Suppressor macrophage (primary cell): ENCODE measurements at regions not wholly inside any gene's neighbourhood (a gene's known extent, or its start where the extent isn't known, plus 50 kb on each side); places are given as distances from the start of the nearest gene placed in this dataset.

Experiments
- DNase-seq, 4 experiments: peaks; one replicate each; pipeline ENCODE4 v3.0.0-alpha.2; 2020 to 2022

DNA sequence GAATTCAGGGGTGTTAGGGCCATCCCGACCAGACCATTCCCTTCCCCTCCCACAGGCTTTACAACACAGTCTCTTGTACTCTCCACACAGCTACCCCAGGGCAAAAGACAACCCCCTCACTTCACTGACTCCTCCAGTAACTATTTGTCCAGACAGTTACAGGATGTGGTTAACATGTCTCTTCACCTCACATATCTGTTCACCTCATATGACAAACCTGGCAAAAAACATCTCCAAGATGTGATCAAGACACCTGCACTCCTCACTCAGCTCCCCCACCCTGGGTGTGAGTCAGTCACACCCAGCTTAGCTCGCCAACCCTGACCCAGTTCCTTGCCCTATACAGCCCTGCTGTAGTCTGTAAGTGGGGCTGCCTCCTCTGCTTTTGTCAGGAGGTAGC, 490.5 kb upstream of the CHRM3 start:
- DNase-seq: no peak

DNA sequence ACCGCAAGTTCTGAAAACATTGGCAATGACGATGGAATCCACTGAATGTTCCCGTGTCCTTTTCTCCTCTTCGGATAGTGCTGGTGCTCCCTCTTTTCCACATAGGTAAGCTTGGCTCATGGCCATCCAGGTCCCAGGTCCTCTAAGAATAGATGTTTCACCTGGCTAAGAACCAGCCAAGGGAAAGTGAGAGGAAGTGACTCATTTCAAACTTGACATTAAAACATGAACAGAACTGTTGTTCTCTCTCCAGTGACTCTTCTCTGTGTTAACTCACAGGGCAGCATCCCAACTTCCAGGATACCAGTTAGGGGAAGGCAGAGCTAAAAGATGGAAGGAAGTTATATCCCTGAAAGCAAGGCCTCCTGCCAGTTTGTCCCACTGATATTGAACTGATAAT, 493.8 kb upstream of the CHRM3 start:
- DNase-seq: no peak

GRCh38 chr1:238861342-238862066, 524.9 kb upstream of the CHRM3 start:
- DNase-seq: no peak

DNA sequence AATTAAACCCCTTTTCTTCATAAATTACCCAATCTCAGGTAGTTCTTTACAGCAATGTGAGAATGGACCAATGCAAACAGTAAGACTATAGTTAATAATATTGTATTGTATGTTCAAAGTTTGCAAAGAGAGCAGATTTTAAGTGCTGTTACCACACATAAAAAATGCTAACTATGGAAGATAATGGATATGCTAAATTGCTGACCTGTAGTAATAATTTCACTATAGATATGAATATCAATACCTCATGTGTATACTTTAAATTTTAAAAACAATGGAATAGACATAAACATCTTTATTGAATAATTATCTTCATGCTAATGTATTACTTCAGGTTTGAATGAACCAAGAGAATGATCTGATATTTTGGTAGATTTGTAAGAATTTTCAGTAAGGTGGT, 552.4 kb upstream of the CHRM3 start:
- no peak for DNase-seq

- no peak for DNase-seq
Measured at GRCh38 chr1:238832106-238832505, 554.3 kb upstream of the CHRM3 start.

GRCh38 chr1:238830036-238830611, 556.2 kb upstream of the CHRM3 start:
- DNase-seq: no peak

DNA sequence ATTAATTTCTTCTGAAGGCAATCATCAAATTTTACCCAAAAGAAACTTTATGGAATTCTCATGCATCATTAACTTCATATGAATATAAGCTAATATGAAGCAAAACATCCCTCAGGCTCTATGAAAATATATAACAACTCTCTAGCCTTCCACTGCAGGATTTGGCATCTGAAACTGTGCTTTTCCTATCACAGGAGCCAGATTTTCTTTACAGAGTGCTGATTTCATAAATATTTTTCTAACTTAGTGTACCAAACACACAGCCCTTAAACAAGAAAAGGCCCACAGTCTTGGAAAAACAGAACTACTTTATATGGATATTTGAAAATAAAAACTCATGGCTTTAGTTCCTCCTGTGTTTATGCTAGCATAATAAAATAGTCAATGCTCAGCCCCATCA, 559.5 kb upstream of the CHRM3 start:
- no peak for DNase-seq

DNA sequence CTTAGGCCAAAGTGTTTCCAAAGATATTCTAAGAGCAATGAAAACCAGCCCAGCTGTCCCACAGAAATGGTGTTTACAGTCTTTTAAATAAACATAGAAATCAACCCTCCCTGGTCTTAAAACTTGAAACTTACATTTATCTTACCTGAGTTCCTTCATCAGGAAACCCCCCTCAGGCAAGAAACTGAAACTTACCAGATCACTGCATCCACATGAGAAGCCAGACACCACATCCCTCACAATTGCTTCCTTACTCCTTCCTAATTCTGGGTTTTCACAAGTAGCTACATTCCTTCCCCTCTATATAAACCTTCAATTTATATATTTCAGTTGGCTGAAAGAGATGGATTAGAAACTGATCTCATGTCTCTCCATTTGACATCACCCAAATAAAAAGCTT, 563.0 kb upstream of the CHRM3 start:
- no peak for DNase-seq

DNA sequence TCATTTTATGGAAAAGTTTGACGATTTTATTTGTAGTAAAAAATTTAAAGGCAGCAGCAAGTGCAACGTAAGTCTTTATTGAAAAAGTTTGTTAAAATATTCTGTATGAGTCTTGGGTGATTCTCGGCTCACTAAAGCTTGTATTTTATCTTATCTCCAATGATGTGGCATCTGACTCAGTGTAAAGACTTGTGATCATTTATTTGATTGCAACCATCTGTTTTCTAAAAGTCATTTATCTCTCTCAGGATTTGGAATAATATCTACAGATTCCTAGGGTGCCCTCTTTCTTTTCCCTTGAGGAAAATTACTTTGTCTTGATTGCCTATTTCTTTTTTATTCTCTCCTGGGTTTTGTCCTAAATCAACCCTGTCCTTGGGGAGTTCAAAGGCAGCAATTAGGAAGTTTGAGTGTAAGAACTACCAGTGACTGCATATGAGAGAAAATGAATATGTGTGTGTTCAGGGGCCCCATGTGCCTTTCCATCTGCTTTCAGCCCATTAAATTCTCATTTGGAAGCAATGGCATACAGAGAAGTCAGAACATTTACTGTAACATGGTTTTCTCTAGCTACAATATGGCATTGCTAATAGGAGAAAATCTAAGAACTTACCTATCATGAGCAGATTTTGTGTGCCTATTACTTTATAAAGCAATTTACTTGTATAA, 575.0 kb upstream of the CHRM3 start:
- no peak for DNase-seq

DNA sequence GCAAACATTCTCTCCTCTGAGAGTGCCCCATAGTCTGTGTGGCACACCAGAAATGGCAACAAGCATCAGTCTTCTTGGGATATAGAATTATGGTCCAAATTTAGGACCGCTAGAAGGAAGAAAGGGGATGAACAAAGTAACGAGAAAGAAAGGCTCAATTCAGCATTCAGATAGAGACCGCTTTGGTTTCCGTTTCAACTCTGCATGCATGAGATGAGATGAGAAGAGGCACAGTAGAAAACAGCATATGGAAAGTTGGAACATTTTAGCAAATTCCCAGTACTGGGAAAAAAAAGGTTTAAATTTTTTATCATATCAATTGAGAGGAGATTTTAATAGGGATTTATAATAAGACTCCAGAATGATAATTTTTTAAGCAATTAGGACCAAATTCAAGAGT, 595.5 kb upstream of the CHRM3 start:
- no peak for DNase-seq

DNA sequence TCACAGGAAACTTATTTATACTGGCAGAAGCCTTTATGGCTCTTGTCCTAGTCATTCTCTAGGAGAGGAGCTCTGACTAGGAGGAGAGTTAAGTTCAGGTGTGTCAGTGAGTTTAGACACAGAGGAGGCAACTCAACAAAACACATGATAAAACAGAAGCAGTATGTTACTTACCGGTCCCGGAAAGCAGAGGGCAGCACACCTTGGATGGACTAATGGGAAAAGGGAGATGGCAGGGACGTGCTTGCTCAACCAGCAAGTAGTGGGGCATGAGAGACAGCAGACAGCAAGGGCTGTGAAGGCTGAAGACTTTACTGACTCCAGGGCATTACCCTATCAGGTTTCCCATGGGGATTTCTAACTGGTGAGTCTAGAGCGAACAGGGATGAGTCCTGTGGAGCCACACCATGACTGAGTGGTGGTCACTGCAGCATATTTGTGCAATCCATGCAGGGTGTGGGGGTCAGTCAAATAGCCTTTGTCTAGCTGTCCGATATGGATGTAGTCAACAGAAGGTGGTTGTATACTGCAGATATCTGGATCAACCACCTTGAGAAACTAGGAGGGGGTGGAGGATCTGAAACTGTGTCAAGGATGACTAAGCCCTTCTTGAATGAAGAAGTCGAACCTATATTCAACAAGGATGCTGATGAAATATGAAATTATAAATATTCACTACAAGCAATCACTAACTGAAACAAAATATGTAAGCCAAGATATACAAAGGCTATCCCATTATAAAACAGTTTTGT, 596.3 kb upstream of the CHRM3 start:
- DNase-seq: no peak

DNA sequence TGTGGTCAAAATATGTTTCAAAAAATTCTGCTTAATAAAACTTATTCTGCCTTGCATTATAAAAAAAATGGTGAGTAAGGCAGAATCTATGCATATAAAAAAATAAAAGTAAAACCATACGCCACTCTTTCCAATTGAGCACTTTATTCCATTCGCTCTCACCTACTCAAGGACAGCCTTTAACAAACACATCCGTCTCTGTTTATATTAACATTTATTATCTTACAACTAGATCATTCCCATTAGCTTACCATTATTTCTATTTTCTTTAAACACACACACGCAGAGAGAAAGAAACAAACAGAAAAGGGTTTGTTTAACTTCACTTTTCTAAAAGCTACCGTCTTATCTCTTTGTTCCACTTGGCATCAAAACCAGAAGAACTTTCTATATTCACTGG, 598.9 kb upstream of the CHRM3 start:
- no peak for DNase-seq

DNA sequence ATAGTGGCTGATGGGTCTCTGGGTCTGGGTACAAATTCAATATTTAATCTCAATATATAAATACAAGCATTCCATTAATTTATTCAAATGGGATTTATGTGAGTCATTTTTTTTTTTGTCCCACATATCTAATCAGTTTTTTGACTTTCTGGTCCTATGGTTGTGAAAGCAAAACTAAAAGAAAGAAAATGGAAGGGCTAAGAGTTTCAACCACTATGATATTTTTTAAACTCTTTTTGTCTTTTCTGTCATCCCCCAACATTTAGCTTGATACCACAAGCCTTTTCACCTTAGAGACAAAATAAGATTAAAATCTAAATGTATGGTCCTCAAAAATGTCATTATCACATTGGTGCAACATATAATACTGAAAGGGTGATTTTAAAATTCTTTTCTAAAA, 602.7 kb upstream of the CHRM3 start:
- DNase-seq: no peak

DNA sequence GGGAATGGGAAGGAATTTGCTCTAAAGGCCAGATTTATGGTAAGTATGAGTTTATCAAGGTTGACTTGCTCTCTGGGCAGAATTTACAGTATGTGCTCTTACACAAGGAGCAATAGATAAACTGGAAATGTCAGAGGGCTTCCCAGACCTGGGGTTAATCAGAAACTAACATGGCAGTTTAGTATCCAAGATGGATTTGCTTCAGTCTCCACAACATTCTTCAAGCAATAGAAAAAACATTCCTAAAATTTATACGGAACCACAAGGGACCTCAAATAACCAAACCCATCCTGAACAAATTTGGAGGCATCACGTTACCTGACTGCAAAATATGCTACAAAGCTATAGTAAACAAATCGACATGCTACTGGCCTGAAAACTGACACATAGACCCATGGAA, 606.7 kb upstream of the CHRM3 start:
- DNase-seq: no peak

DNA sequence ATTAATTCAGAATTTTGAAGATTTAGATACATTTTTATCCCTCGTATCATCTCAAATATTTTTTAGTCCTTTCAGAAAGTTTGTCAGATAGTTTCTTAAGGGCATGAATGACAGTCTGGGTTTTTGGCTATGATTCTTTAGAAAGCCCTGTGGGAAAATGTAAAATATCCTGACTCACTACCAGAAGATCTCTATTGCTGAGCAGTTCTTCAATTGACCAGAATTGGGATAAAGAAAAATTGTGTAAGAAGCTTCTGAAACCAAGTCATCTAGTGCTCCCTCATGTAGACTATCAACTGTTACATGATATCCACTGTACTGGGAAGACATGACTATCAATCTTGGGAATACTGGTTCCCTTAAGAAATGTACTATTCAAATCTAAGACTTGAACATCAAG, 608.3 kb upstream of the CHRM3 start:
- DNase-seq: no peak

- no peak for DNase-seq
Measured at GRCh38 chr1:238777551-238777950, 608.8 kb upstream of the CHRM3 start.

- no peak for DNase-seq
Measured at GRCh38 chr1:238776126-238776525, 610.2 kb upstream of the CHRM3 start.

GRCh38 chr1:238772322-238772721, 614.0 kb upstream of the CHRM3 start:
- DNase-seq: no peak

- no peak for DNase-seq
Measured at GRCh38 chr1:238767321-238767720, 619.0 kb upstream of the CHRM3 start.

DNA sequence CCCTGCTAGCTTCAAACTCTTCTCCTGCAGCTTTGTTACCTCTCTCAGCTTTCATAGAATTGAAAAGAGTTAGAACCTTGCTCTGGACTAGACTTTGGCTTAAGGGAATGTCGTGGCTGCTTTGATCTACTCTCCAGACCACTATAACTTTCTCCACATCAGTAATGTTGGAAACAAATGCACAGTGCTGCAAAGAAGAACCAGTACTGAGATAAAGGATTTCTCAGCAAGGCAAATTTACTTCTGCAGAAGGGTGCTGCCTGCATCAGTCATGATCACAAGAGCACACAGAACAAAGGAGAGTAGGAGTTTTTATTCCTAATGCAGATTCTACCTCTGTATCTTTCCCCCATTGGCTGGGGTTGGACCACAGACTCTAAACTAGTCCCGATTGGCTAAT, 621.6 kb upstream of the CHRM3 start:
- DNase-seq: no peak

- DNase-seq: no peak
Measured at GRCh38 chr1:238753252-238753651, 633.1 kb upstream of the CHRM3 start.

DNA sequence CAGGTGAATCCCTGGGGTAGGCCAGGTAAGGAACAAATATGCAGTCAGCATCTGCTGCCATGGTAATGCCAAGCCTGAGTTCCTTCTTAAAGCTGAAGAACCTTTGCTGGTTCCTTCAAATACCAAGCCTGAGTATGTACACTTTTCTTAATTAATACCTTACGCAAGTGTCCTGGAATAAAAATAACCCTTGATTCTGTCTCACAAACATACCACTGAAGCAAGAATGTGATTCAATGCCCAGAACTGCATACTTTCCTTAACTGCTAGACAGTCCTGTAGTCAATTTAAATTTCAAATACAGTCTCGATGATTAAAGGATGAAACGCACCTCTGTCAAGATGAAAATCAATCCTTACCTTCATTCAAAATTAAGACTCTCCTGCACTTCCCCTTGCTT, 634.0 kb upstream of the CHRM3 start:
- no peak for DNase-seq

GRCh38 chr1:238745069-238745468, 641.3 kb upstream of the CHRM3 start:
- no peak for DNase-seq

DNA sequence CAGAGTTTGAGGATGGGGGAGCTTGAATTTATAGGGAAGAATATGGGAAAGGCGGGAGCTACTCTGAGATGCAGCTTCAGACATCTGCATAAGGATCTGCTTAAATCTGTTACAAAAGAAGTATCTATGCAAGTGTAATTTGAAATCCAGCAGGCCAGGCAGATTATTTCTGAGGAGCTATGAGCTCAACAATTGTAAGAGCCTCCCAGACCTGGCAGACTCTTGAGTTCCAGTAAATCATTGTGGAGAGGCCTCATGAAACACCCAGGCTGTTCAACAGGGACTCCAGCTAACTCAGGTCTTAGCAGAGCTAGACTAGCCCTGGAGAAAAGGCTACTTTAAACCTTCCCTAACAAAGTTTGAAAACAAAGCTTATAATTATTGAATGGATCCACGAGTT, 647.5 kb upstream of the CHRM3 start:
- no peak for DNase-seq
